ENCODE measurements at regions not wholly inside any gene's neighbourhood (a gene's known extent, or its start where the extent isn't known, plus 50 kb on each side); places are given as distances from the start of the nearest gene placed in this dataset.

DNA sequence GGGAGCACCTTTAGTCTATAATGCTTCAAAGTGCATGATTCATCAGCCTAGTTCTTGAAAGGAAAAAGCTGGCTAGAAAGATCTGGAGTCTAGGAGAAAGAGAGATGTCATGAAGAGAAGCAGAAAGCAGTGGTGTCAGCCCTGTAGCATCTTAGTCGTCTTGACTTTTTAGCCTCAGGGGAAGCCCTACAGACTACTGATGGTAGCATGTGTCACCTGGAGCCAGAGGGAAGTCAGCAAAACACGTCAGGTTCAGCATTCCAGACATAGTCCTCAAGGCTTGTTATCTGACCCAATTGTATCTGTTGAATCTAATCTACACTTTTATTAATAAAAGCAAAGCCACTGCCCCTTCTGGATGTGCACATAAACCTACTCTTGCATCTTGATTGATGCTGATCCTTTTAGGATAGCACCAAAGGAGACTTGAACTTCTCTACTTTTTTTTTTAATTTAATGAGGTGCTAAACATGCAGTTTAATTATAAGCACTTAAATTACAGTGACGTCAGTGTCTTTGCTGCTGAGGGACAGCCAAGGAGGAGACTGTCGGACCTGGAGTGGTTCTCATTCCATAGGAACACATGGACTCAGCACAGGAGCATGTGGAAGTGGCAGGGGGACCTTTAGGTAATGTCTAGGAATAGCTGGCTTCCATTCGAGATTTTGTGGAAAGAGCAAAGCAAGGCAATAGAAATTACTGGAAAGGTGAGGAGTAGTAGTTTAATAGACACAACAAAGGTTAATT, 525.5 kb upstream of the SGCG start (continued):
- TF ChIP-seq NR3C1 (CRISPR knock-in tag; IDR thresholded peaks at IDR 0.05) (no peak), SMAD4 (CRISPR knock-in tag; conservative IDR thresholded peaks at IDR 0.05) (no peak), PURB (CRISPR knock-in tag; IDR thresholded peaks at IDR 0.05; ENCODE audit: low read depth) (no peak), FOXJ3 (CRISPR knock-in tag; IDR thresholded peaks at IDR 0.05) (no peak), RBM15 (IDR thresholded peaks at IDR 0.05; ENCODE audit: insufficient read depth, low read length) (no peak), POLR3A (IDR thresholded peaks at IDR 0.05; ENCODE audit: borderline replicate concordance, extremely low read depth, insufficient read depth, insufficient read length) (no peak), BRD9 (IDR thresholded peaks at IDR 0.05; ENCODE audit: low read depth, partially characterized antibody) (no peak), RNF2 (IDR thresholded peaks at IDR 0.05) (no peak), RFX5 (IDR thresholded peaks at IDR 0.05; ENCODE audit: low read depth, low read length) (no peak)

DNA sequence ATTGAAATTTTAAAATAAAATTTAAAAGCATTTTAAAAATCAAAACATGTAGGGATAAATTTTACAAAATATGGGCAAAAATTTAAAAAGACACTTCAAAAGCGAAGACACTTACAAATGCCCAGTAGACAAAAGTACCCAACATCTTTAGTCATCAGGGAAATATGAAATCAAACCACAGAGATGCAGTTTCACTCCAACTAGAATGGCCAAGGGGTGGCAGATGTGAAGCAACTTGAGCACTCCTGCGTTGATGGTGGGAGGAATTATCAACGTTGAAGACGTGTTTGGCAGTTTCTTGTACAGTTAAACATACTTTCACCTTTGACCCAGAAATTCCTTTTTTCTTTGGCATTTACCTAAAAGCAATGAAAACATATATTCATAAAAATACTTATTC, 518.0 kb upstream of the SGCG start:
- DNase-seq (ENCODE audit: extremely low read depth in 1 of 4, low spot score in 3 of 4) = no peak
- no peaks in the 10 kb centered on the region for H3K36me3 ChIP-seq (ENCODE audit: control insufficient read depth, insufficient read depth, low read length)
- H3K4me2 ChIP-seq (ENCODE audit: insufficient read depth, low read length) = no peak overlapping the region
- no peak overlapping the region for H3K4me3 ChIP-seq
- BruUV-seq (replicated peaks) = no TSS peak
- CTCF ChIA-PET (ENCODE audit: low intra/inter-chr PET ratio) = no interaction called here
- H3K9ac ChIP-seq (ENCODE audit: insufficient read depth in 1 of 2, low read depth in 2 of 2, low read length in 2 of 2) = no peak overlapping the region
- TF ChIP-seq KAT2B (IDR thresholded peaks at IDR 0.05; ENCODE audit: low read depth, low read length) = no peak
- TF ChIP-seq, protein P1, sequence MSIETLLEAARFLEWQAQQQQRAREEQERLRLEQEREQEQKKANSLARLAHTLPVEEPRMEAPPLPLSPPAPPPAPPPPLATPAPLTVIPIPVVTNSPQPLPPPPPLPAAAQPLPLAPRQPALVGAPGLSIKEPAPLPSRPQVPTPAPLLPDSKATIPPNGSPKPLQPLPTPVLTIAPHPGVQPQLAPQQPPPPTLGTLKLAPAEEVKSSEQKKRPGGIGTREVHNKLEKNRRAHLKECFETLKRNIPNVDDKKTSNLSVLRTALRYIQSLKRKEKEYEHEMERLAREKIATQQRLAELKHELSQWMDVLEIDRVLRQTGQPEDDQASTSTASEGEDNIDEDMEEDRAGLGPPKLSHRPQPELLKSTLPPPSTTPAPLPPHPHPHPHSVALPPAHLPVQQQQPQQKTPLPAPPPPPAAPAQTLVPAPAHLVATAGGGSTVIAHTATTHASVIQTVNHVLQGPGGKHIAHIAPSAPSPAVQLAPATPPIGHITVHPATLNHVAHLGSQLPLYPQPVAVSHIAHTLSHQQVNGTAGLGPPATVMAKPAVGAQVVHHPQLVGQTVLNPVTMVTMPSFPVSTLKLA (conservative IDR thresholded peaks at IDR 0.05) = no peak
- TF ChIP-seq, protein P2, sequence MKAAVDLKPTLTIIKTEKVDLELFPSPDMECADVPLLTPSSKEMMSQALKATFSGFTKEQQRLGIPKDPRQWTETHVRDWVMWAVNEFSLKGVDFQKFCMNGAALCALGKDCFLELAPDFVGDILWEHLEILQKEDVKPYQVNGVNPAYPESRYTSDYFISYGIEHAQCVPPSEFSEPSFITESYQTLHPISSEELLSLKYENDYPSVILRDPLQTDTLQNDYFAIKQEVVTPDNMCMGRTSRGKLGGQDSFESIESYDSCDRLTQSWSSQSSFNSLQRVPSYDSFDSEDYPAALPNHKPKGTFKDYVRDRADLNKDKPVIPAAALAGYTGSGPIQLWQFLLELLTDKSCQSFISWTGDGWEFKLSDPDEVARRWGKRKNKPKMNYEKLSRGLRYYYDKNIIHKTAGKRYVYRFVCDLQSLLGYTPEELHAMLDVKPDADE (conservative IDR thresholded peaks at IDR 0.05; ENCODE audit: control insufficient read depth, low read depth, low read length) = no peak
- TF ChIP-seq MAZ (CRISPR knock-in tag; conservative IDR thresholded peaks at IDR 0.05 in 1 of 2, IDR thresholded peaks at IDR 0.05 in 1 of 2) = no peak
- intact Hi-C loops (cut with micrococcal nuclease) (no loop called here), in situ Hi-C loops (cut with MboI) (no loop called here)
- no peaks in the 10 kb centered on the region for H3K27me3 ChIP-seq (ENCODE audit: control insufficient read depth in 2 of 2, insufficient read depth in 2 of 2, low read length in 2 of 2)
- ATAC-seq = no peak
- H2AFZ ChIP-seq (ENCODE audit: low read depth, low read length) = no peak overlapping the region
- POLR2A ChIA-PET = no interaction called here
- no peak for FAIRE-seq
- no peaks in the 10 kb centered on the region for H4K20me1 ChIP-seq (replicated peaks; ENCODE audit: control insufficient read depth, insufficient read depth, low read length)
- no peaks in the 10 kb centered on the region for H3K9me3 ChIP-seq (replicated peaks; ENCODE audit: control insufficient read depth, insufficient read depth, low read depth, low read length)
- no peaks in the 10 kb centered on the region for H3K4me1 ChIP-seq (replicated peaks in 1 of 2; ENCODE audit: control insufficient read depth in 2 of 2, insufficient read depth in 2 of 2, low read length in 2 of 2)
- H3K27ac ChIP-seq (ENCODE audit: extremely low read depth, low read depth, low read length) = no peak overlapping the region
- no peaks in the 10 kb centered on the region for H3K79me2 ChIP-seq (ENCODE audit: control insufficient read depth, insufficient read depth, low read length)
- no peaks in the 10 kb centered on the region for H3K9me1 ChIP-seq (ENCODE audit: control insufficient read depth, insufficient read depth, low read length)
- 2% methylated on average over 4 of the region's 4 CpGs for WGBS (ENCODE audit: insufficient coverage, low coverage, missing lambda C conversion rate)
